GM19397 (cell line): ENCODE measurements at regions not wholly inside any gene's neighbourhood (a gene's known extent, or its start where the extent isn't known, plus 50 kb on each side); places are given as distances from the start of the nearest gene placed in this dataset.
"Not testable (repeated sequence)": the region's sequence is repeated elsewhere in the genome, so short reads cannot be mapped to it uniquely, and the experiment has no call there.

Experiments
- ATAC-seq: cut with Tn5 transposase; IDR thresholded peaks from one replicate; pipeline ENCODE4 v1.9.1; 2021; ENCODE audit warnings: mild to moderate bottlenecking, moderate library complexity; ENCODE audit not compliant: unreplicated experiment

DNA sequence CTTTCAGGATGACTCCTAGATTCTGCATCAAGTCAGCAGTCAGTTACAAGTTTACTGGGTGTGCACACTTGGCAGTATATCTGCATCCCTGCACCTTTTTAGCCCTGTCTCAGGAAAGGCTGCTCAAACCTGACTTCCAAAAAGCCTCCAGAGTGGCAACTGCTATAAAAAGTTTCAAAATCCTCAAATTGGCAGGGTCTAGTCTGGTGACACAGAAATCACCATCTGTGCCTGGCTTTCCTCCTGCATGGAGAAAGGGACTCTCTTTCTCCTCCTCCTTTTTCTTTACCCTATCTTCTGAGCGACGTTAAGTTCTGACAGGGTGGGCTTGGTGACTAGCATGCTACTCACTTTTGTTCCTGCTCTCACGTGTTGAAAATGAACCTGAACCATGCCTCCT lies 679.5 kb downstream of the C12orf50 start:
- ATAC-seq = no peak

DNA sequence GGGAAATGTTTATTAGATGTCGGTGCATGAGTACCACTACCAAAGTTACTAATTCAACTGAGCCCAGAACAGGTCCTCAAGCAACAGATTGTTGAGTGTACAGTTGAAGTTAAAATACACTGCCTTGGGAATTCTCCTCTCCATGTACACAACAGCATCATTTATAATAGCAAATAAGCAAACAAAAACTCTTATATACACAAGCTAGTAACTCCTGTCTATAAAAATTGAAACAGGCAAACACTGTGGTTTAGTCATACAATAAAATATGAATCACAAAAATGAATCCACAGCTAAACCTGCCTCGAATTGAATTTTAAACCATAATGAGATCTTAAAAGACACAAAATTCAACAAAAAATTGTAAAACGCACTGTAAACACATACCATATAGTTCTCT lies 681.1 kb downstream of the C12orf50 start:
- ATAC-seq = no peak

DNA sequence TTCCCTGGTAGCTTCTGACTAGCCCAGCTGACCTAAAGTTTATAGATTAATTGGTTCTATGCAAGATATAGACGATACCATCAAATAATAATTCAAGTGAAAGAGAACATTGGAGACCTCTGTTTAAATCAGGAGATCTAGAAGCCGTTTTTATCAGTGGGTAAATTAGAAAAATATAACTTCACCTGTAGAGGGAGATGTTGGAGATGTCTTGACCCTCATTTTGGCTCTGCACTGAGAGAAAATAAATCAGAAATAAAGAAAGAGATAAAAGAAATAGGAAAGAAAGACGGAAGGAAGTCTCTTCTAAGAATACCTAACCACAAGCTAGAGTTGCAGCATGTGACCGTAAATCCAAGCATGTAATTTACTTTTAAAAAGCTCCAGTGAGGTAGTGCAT lies 684.5 kb downstream of the C12orf50 start:
- no peak for ATAC-seq

DNA sequence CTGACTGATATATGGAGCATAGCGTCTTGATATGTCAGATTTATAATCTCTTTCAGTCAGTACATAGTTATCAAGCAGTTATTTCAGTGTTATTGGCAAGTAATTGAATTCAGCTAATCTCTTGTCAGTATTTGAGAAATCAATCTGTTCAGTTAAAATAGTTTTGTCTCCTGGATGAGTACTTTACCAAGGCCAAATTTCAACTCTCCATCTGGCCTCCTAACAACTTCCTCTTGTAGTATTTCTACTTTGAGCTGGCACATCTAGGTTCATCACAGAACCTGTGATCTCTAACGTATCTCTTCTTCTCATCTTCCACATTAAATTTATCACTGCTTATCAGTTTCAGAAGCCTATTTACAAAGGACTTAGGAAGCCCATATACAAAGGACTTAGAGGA lies 690.5 kb downstream of the C12orf50 start:
- ATAC-seq = no peak

DNA sequence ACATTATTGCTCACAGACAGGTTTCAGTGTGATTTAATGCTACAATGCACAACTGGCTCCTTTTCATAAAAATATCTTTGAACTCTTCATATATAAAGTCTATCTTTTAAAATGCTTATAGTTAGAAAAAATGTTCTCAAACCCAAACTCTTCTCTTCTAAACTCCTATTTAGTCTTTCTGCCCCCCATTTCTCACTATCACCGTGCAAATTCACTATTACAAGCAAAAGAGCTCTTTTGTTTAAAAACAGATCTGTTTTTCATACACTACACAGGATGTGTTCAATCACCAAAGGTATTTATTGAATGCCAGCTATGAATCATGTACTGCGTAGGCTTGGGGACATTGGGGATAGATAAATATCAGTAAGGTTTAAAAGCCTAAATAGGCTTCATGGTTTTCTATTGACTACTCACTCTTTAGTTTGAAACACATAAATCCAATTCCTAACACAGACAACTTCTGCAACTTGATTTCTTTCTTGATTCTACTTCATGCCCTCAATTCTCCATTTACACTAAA lies 692.3 kb downstream of the C12orf50 start:
- ATAC-seq = no peak

DNA sequence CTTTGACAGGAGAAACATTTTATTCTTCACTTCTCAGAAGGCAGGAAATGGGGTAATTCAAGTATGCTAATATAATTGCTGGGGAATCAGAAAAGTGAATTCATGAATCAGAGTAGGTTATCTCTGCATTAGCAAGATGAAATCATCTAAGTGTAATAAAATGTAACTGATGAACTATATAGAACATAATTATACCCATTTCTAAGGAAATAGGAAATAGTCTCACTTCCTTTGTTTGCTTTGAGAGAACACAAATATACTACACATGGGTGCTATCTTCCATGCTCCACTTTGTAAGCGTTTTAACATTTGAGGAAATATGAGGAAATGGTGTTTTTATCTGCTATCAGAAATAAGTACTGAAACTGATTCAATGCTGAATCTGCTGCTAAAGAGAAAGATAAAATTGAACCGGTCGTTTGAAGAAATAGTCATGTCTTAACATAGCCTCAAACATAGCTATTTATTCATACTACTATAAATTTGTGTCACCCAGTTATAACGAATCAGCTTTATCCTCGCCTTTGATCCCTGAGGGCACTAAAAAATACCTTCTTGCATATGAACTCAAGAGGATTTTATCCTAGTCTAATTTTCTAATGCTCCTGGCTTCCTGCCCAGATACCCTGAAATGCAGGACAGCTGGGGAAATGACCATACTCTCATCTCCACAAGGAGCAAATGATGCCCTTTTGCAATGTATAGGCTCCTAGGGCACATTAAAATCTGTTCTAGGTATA lies 696.0 kb downstream of the C12orf50 start:
- ATAC-seq = no peak

DNA sequence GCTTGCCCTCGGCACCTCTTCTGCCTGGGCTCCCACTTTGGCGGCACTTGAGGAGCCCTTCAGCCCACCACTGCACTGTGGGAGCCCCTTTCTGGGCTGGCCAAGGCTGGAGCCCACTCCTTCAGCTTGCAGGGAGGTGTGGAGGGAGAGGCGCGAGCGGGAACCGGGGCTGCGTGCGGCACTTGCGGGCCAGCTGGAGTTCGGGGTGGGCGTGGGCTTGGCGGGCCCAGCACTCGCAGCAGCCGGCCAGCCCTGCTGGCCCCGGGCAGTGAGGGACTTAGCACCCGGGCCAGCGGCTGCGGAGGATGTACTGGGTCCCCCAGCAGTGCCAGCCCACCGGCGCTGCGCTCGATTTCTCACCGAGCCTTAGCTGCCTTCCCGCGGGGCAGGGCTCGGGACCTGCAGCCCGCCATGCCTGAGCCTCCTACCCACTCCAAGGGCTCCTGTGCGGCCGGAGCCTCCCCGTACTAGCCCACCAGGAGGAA lies 699.1 kb downstream of the C12orf50 start:
- not testable (repeated sequence) for ATAC-seq

DNA sequence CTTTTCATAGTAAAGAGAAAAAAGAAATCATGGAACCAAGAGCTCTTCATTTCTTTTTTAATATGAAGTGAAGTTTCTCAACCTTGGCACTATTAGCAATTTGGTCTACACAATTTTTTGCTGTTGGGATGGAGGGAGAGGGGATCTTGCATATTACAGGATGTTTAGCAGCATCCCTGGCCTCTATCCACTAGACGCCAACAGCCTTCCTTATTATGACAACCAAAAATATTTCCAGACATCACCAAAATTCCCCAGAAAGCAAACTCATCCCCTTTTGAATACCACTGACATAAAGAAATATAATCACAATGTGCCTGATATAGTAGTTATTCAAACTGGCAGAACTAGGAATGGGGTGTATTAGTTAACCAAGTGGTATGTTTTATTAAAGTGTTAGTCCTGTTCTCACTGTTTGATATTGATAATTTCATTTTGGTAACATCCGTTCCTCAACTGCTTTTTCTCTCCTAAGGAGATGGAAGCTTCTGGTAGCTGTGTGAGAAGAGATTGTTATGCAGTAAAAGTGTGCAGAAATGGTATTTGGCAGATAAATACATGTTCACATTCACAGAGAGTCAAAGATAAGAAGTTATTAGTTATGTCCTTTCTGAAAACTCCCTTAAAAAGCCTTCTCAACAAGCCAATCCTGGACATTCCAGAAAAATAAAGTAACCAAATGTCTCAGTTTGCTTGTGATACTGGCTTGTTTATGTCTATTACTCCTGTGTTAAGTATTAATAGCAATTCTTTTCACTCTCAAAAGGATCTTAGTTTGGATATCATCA lies 699.9 kb downstream of the C12orf50 start:
- ATAC-seq = no peak

DNA sequence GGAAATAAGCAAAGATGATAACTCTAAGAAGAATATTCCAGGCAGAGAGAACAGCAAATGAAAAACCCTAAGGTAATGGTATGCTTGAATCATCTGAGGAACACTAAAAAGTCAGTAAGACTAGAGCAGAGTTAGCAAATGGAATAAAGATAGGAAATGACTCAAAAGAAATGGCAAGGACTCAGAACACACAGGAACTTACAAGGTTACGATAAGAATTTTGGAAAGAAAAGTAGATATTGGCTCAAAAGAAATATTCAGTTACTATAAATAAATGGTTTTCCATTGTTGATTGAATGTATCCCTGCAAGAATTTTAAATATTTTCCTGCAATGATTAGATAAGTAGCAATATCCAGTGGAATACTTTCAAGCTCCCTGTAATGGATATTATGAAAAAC lies 705.8 kb downstream of the C12orf50 start:
- ATAC-seq = no peak

DNA sequence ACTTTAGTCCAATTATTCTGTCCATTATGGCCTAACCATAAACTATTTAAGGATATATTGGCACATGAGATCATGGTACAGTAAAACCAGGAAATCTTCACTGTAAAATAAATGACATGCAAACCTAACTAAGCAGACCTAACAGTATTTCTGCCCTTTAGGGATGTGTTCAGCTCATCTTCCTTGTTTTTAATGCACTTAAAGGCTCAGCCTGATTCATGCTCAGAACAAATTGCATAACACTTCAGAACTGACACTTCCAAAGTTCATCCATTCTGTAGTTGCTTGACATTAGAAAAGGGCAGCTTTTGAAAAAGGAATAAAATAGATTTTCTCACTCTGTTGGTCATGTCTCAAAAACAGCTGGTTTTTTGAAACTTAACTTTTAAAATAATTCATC lies 708.5 kb downstream of the C12orf50 start:
- no peak for ATAC-seq

DNA sequence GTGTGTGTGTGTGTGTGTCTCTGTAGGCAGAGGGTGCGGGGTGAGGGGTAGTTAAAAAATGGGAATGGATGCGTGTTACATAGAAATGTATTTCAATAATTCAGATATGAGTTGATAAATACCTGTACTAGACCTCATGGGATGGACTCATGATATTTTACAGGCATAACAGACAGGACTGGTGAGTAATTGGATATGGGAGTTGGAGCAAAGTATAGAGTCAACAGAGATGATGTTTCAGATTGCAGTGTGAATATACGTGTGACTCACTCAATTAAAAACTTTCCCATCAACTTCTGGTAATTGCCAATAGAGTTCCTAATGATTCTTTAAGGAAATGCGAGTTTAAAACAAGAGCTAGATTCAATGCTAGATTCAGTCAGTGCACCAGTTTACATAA lies 711.9 kb downstream of the C12orf50 start:
- no peak for ATAC-seq

DNA sequence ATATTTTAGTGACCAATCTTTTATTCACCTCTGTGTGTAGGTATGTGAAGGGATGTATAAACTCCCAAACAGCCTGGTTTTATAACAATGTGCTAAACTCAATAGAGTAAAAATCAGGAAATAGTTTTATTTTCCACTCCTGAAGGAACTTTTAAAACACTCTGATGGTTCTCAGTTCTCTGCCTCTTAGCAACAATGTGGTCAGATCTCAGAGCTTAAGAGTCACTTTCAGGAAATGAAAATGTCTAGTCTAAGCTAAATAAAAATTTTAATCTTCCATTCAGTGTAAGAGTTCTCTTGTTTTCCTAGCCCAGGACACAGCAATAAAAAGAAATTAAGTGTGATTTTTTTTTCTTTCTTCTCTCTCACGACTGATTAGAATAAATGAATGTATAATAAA lies 718.0 kb downstream of the C12orf50 start:
- ATAC-seq = no peak

DNA sequence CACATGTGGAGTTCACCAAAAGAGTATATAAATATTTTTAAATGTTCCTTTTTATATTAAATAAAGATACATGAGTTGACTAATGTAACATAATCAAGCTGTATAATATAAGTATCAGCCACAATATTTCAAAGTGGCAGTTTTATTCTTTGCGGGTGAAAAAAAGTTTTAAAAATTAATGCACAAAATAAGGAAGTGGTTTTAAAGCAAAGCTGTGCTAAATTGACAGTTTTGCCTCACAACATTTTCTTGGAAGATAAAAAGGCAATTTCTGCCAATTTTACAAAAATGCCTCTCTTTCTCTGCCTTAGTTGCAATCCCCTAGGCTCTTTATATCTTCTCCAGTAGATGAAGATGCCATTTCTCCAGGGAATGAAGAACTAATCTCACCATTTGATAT lies 719.1 kb downstream of the C12orf50 start:
- no peak for ATAC-seq

DNA sequence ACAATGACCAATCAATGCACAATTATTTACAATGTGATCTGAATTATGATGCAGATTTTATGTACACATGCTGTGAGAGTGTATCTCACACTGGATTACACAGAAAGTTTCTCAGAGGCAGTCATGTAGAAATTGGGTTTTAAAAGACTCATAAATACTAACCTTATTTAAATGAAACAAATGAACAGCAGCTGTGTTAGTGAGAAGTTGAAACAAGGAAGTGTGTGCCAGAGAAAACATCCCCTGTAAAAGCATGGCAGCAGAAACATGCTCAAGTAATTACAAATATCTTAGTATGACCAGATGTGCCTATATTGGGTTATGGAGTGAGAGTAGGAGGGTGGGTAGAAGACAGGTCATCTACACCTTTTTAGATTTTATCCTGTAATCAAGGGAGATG lies 723.7 kb downstream of the C12orf50 start:
- no peak for ATAC-seq

DNA sequence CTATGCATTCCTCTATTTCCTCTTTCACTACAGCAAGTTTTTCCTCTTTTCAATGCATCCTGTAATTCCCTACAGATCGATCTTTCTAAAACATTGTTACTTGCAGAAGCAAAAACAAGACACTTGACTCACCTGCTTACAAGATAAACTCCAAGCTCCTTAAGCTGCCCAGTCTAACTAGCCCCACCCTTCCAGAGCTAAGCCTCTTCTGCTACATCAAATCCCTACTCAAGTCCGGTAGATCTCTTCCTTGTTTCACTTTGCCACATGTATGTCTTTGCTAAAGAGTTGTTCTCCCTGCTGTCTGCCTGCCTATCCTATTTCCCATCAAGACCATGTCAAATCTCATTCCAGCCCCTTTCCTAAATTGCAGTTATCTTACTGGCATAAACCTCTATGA lies 724.8 kb downstream of the C12orf50 start:
- ATAC-seq = no peak

DNA sequence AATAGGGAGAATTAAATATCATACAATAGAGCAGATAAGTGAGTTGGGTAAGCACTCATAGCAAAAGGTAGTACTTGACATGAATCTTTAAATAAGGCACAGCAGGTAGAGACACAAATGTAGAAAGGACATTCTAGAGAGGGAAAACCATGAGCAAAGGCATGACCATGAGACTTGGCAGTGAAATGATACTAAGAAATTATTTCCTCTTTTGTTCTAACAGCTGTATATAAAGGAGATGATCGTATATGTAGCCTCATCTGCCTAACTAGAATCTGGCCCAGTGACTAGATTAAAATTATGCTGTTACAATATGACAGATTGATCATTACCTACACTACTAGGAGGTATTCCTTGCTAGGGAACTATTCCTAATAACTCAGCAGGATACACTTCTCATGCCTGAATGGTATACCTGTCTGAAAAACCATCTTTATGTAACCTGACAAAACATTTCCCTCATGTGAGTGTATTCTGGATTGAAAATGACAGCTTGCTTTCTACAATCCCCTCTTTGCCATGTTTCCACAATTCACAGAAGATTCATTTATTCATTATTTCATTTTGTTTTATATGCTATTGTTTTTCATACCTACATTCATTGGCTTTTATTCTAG lies 725.7 kb downstream of the C12orf50 start:
- ATAC-seq = no peak

DNA sequence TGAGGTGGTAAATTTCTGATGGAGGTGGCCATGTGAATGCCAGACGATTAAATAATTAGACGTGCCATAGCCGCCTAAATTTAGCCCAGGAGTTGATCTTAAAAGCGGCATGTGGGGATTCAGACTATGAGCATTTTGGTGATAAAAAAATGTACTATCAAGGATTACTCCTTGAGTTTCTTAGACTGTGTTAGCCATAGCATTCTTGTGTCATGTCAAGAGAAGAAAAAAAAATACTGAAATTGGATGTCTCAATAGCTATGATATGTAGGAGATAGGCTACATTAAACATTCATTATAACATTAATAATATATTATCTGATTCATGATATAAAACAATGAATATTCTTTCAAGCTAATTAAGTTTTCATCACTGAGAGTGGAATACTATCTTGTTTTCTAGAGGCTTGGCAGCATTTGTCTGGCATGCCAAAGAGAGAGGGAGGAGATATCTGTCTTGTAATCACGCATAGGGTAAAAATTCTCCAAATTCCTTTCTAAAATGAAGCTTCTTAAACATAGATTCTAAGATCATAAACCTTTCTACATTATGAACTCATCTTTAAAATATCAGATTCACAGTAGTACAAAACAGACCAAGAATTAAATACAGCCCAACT lies 727.0 kb downstream of the C12orf50 start:
- ATAC-seq = no peak

DNA sequence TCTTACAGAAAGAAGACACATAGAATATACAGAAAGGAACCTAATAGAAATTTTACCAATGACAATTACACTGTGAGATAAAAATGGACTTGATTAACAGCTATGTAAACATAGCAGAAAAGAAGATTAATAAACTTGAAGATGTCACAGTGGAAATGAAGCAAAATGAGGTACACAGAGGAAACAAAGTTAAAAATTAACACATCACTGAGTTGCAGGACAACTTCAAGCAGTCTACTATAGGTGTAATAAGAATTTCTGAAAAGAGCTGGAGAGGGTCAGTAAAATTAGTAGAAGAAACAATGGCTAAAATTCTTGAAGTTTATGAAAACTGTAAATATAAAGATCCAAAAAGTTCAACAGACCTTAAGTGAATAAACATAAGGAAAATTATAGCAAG lies 738.7 kb downstream of the C12orf50 start:
- no peak for ATAC-seq

DNA sequence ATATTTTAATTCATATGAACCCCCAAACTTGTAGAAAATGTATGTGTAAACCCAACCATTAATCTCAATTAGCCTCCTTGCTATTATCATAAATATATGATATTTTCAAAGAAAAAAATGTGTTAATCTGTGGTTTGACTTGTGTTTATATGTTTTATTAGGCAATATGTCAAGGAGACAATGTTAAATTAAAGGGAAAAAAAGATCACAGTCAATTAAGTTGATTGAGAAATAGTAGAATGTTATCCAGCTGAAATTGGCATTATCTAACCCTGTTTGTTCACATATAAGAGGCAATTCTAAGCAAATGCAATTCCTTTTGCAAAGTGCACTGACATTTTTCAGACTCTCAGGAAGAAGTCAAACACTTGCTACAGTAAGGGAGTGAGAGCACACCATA lies 745.3 kb downstream of the C12orf50 start:
- ATAC-seq = no peak

DNA sequence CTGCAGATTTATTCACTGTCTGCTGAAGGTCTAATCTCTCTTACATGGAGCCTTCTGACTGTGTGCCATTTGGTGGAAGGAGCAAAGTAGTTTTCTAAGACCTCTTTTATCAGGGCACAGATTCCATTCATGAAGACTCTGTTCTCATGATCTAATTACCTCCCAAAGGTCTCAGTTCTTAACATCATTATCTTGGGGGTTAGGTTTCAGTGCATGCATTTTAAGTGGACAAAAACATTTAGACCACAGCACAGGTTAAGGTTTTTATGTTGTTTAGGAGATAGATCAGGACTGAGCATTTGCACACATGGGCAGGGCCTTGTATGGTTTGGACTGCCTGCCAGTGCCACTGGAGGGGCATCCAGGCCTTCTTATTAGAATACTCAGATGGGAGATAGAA lies 746.1 kb downstream of the C12orf50 start:
- no peak for ATAC-seq

DNA sequence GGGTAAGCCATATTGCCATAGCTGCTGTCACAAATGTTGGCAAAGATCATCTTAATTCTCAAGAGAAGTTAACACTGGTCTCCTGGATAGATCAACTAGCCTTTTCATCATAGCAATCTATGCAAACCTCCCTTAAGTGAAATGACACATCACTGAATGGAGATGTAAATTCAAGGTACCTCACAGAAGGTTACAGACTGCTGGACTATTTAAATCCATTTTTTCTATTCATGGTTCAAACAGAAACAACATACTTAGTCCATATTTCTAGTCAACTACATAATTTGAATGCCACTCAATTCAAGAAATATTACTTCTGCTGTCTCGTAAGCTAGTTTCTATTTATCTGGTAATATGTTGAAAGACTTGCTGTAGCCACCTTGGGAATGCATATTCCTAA lies 748.3 kb downstream of the C12orf50 start:
- ATAC-seq = peak; percentile 75
